ENCODE measurements at regions not wholly inside any gene's neighbourhood (a gene's known extent, or its start where the extent isn't known, plus 50 kb on each side); places are given as distances from the start of the nearest gene placed in this dataset.
A peak's percentile ranks its signal among the peaks of the same experiment; 100 is the strongest.

GRCh38 chr20:48148916-48149672 is 363.8 kb upstream of the SULF2 start:
- ChIA-PET CTCF (interaction anchor here (1.3 kb wide), 2 partner anchors 20 to 472 kb away, joined by 3 read pairs; no protein-coding TSS in a partner anchor), SMC1A (ENCODE audit: uncharacterized antibody, unreplicated experiment) (interaction anchor here (0.6 kb wide), 1 partner anchor 440 kb away, joined by 3 read pairs; no protein-coding TSS in a partner anchor), POLR2A (no interaction called here), RAD21 (ENCODE audit: unreplicated experiment) (no interaction called here)
- Histone ChIP-seq H3K27me3 (replicated peaks in 1 of 2; ENCODE audit: control insufficient read depth in 2 of 2, insufficient read depth in 2 of 2, low read length in 1 of 2) (peaks cover 0 to 1% of the 10 kb centered on the region in 2 experiments; a peak in 2 of 4 replicates), H3K27ac (ENCODE audit: control insufficient read depth, insufficient read depth) (no peak overlapping the region), H3K4me2 (ENCODE audit: control insufficient read depth, insufficient read depth) (no peak overlapping the region), H3K4me1 (ENCODE audit: control insufficient read depth, insufficient read depth, low read length) (no peaks in the 10 kb centered on the region), H3K9me3 (replicated peaks; ENCODE audit: control insufficient read depth, insufficient read depth, low read length) (no peaks in the 10 kb centered on the region), H2AFZ (ENCODE audit: control insufficient read depth, low read depth, low read length) (no peak overlapping the region), H3K79me2 (ENCODE audit: control insufficient read depth, insufficient read depth, low read length) (no peaks in the 10 kb centered on the region), H3K4me3 (no peak overlapping the region), H3K36me3 (ENCODE audit: control insufficient read depth in 2 of 2, insufficient read depth in 2 of 2, low read length in 1 of 2) (no peaks in the 10 kb centered on the region), H4K20me1 (ENCODE audit: control insufficient read depth, insufficient read depth) (no peaks in the 10 kb centered on the region; the same call in 1 of the 2 replicates), H3K9ac (ENCODE audit: control insufficient read depth, insufficient read depth, low read length) (no peak overlapping the region)
- TF ChIP-seq NR2F1 (conservative IDR thresholded peaks at IDR 0.05): no peak
- peak; percentile 50 for TF ChIP-seq RAD21 (IDR thresholded peaks at IDR 0.05; ENCODE audit: insufficient read depth, low read depth, low read length)
- no peak for TF ChIP-seq EP300 (IDR thresholded peaks at IDR 0.05; ENCODE audit: borderline replicate concordance in 1 of 2, control insufficient read depth in 1 of 2, low read depth in 2 of 2, low read length in 2 of 2)
- peak in 1 of 3 experiments; percentile 5; a peak in 1 of 6 replicates for TF ChIP-seq CTCF (IDR thresholded peaks at IDR 0.05 in 2 of 3, conservative IDR thresholded peaks at IDR 0.05 in 1 of 3; ENCODE audit: control insufficient read depth in 2 of 3, extremely low read depth in 1 of 3, insufficient read depth in 1 of 3, low read depth in 3 of 3, low read length in 3 of 3)
- no peak for TF ChIP-seq SP1 (IDR thresholded peaks at IDR 0.05; ENCODE audit: low read depth, low read length)
- BruUV-seq (replicated peaks): no TSS peak
- intact Hi-C loops (cut with micrococcal nuclease; ENCODE audit: unreplicated experiment) (no loop called here), in situ Hi-C loops (cut with MboI) (no loop called here)
- DNase-seq (ENCODE audit: low read depth, low spot score): no peak
- 46% methylated on average over 13 of the region's 13 CpGs for WGBS (ENCODE audit: insufficient coverage, insufficient replicate concordance, low lambda C conversion rate, missing lambda C conversion rate)
- no peak for FAIRE-seq
- no peak for ATAC-seq
